ENCODE measurements at regions not wholly inside any gene's neighbourhood (a gene's known extent, or its start where the extent isn't known, plus 50 kb on each side); places are given as distances from the start of the nearest gene placed in this dataset.
"Not testable (repeated sequence)": the region's sequence is repeated elsewhere in the genome, so short reads cannot be mapped to it uniquely, and the experiment has no call there.

- H3K27me3 ChIP-seq (ENCODE audit: control insufficient read depth, insufficient read depth, low read length); H3K4me1 ChIP-seq (ENCODE audit: control insufficient read depth, insufficient read depth, low read length); H3K27ac ChIP-seq (ENCODE audit: low read depth, low read length); H3K9ac ChIP-seq (ENCODE audit: low read length); H3K4me3 ChIP-seq (ENCODE audit: low read depth, low read length); H3K36me3 ChIP-seq (ENCODE audit: control insufficient read depth, insufficient read depth, low read length): not testable (repeated sequence)
- H3K9me3 ChIP-seq (ENCODE audit: control insufficient read depth, insufficient read depth, low read depth, low read length), result peaks cover 43% of the 10 kb centered on the region
Measured at GRCh38 chr7:138252666-138253065, 176.4 kb downstream of the AKR1D1 start.

- Histone ChIP-seq H3K4me1 (ENCODE audit: control insufficient read depth, insufficient read depth, low read length) (no peaks in the 10 kb centered on the region), H3K27me3 (ENCODE audit: control insufficient read depth, insufficient read depth, low read length) (no peaks in the 10 kb centered on the region), H3K9me3 (ENCODE audit: control insufficient read depth, insufficient read depth, low read depth, low read length) (peaks cover 42% of the 10 kb centered on the region), H3K9ac (ENCODE audit: low read length) (no peak overlapping the region), H3K4me3 (ENCODE audit: low read depth, low read length) (no peak overlapping the region), H3K36me3 (ENCODE audit: control insufficient read depth, insufficient read depth, low read length) (0 out of 2 replicates have a peak, but pooled peaks cover 2% of the 10 kb centered on the region), H3K27ac (ENCODE audit: low read depth, low read length) (no peak overlapping the region)
Measured at GRCh38 chr7:138254444-138254843, 178.2 kb downstream of the AKR1D1 start.

- Histone ChIP-seq H3K36me3 (ENCODE audit: control insufficient read depth, insufficient read depth, low read length) (0 out of 2 replicates have a peak, but pooled peaks cover 2% of the 10 kb centered on the region), H3K27ac (ENCODE audit: low read depth, low read length) (no peak overlapping the region), H3K27me3 (ENCODE audit: control insufficient read depth, insufficient read depth, low read length) (no peaks in the 10 kb centered on the region), H3K9ac (ENCODE audit: low read length) (peak overlapping the region; percentile 17), H3K4me1 (ENCODE audit: control insufficient read depth, insufficient read depth, low read length) (no peaks in the 10 kb centered on the region), H3K9me3 (ENCODE audit: control insufficient read depth, insufficient read depth, low read depth, low read length) (peaks cover 49% of the 10 kb centered on the region), H3K4me3 (ENCODE audit: low read depth, low read length) (no peak overlapping the region)
Measured at GRCh38 chr7:138257459-138258196, 181.4 kb downstream of the AKR1D1 start.

GRCh38 chr7:138258197-138258559 is 181.9 kb downstream of the AKR1D1 start:
- H3K27me3 ChIP-seq (ENCODE audit: control insufficient read depth, insufficient read depth, low read length), result no peaks in the 10 kb centered on the region
- H3K4me1 ChIP-seq (ENCODE audit: control insufficient read depth, insufficient read depth, low read length), result no peaks in the 10 kb centered on the region
- H3K9ac ChIP-seq (ENCODE audit: low read length), result peak overlapping the region; percentile 17
- no peak overlapping the region for H3K27ac ChIP-seq (ENCODE audit: low read depth, low read length)
- H3K4me3 ChIP-seq (ENCODE audit: low read depth, low read length), result no peak overlapping the region
- peaks cover 46% of the 10 kb centered on the region for H3K9me3 ChIP-seq (ENCODE audit: control insufficient read depth, insufficient read depth, low read depth, low read length)
- H3K36me3 ChIP-seq (ENCODE audit: control insufficient read depth, insufficient read depth, low read length), result 0 out of 2 replicates have a peak, but pooled peaks cover 2% of the 10 kb centered on the region

GRCh38 chr7:138259675-138260074 is 183.4 kb downstream of the AKR1D1 start:
- H3K4me1 ChIP-seq (ENCODE audit: control insufficient read depth, insufficient read depth, low read length), result no peaks in the 10 kb centered on the region
- H3K36me3 ChIP-seq (ENCODE audit: control insufficient read depth, insufficient read depth, low read length), result 0 out of 2 replicates have a peak, but pooled peaks cover 2% of the 10 kb centered on the region
- H3K4me3 ChIP-seq (ENCODE audit: low read depth, low read length), result no peak overlapping the region
- no peak overlapping the region for H3K27ac ChIP-seq (ENCODE audit: low read depth, low read length)
- H3K27me3 ChIP-seq (ENCODE audit: control insufficient read depth, insufficient read depth, low read length), result no peaks in the 10 kb centered on the region
- H3K9me3 ChIP-seq (ENCODE audit: control insufficient read depth, insufficient read depth, low read depth, low read length), result peaks cover 32% of the 10 kb centered on the region
- H3K9ac ChIP-seq (ENCODE audit: low read length), result no peak overlapping the region

- H3K4me3 ChIP-seq (ENCODE audit: low read depth, low read length), result no peak overlapping the region
- no peaks in the 10 kb centered on the region for H3K27me3 ChIP-seq (ENCODE audit: control insufficient read depth, insufficient read depth, low read length)
- H3K9ac ChIP-seq (ENCODE audit: low read length), result no peak overlapping the region
- no peaks in the 10 kb centered on the region for H3K4me1 ChIP-seq (ENCODE audit: control insufficient read depth, insufficient read depth, low read length)
- 0 out of 2 replicates have a peak, but pooled peaks cover 3% of the 10 kb centered on the region for H3K9me3 ChIP-seq (ENCODE audit: control insufficient read depth, insufficient read depth, low read depth, low read length)
- no peak overlapping the region for H3K27ac ChIP-seq (ENCODE audit: low read depth, low read length)
- H3K36me3 ChIP-seq (ENCODE audit: control insufficient read depth, insufficient read depth, low read length), result no peaks in the 10 kb centered on the region
Measured at GRCh38 chr7:138267934-138268333, 191.7 kb downstream of the AKR1D1 start.

GRCh38 chr7:138276891-138277290 is 183.2 kb upstream of the TRIM24 start:
- Histone ChIP-seq H3K4me1 (ENCODE audit: control insufficient read depth, insufficient read depth, low read length) (no peaks in the 10 kb centered on the region), H3K4me3 (ENCODE audit: low read depth, low read length) (no peak overlapping the region), H3K9me3 (ENCODE audit: control insufficient read depth, insufficient read depth, low read depth, low read length) (peaks cover 3% of the 10 kb centered on the region; the same call in 1 of the 2 replicates)

GRCh38 chr7:138278601-138279000 is 181.5 kb upstream of the TRIM24 start:
- Histone ChIP-seq H3K9me3 (ENCODE audit: control insufficient read depth, insufficient read depth, low read depth, low read length) (peaks cover 3% of the 10 kb centered on the region; the same call in 1 of the 2 replicates), H3K27me3 (ENCODE audit: control insufficient read depth, insufficient read depth, low read length) (no peaks in the 10 kb centered on the region), H3K36me3 (ENCODE audit: control insufficient read depth, insufficient read depth, low read length) (no peaks in the 10 kb centered on the region), H3K4me3 (ENCODE audit: low read depth, low read length) (no peak overlapping the region), H3K27ac (ENCODE audit: low read depth, low read length) (no peak overlapping the region), H3K4me1 (ENCODE audit: control insufficient read depth, insufficient read depth, low read length) (no peaks in the 10 kb centered on the region), H3K9ac (ENCODE audit: low read length) (no peak overlapping the region)

More at GRCh38 chr7:138276891-138277290, 183.2 kb upstream of the TRIM24 start:
- H3K27me3 ChIP-seq (ENCODE audit: control insufficient read depth, insufficient read depth, low read length), result no peaks in the 10 kb centered on the region
- no peak overlapping the region for H3K9ac ChIP-seq (ENCODE audit: low read length)
- H3K27ac ChIP-seq (ENCODE audit: low read depth, low read length), result no peak overlapping the region
- H3K36me3 ChIP-seq (ENCODE audit: control insufficient read depth, insufficient read depth, low read length), result no peaks in the 10 kb centered on the region

- H3K36me3 ChIP-seq (ENCODE audit: control insufficient read depth, insufficient read depth, low read length), result no peaks in the 10 kb centered on the region
- H3K4me1 ChIP-seq (ENCODE audit: control insufficient read depth, insufficient read depth, low read length), result no peaks in the 10 kb centered on the region
- H3K9me3 ChIP-seq (ENCODE audit: control insufficient read depth, insufficient read depth, low read depth, low read length), result peaks cover 3% of the 10 kb centered on the region; the same call in 1 of the 2 replicates
- no peak overlapping the region for H3K27ac ChIP-seq (ENCODE audit: low read depth, low read length)
- no peak overlapping the region for H3K9ac ChIP-seq (ENCODE audit: low read length)
- H3K4me3 ChIP-seq (ENCODE audit: low read depth, low read length), result no peak overlapping the region
- H3K27me3 ChIP-seq (ENCODE audit: control insufficient read depth, insufficient read depth, low read length), result no peaks in the 10 kb centered on the region
Measured at GRCh38 chr7:138282997-138283396, 177.1 kb upstream of the TRIM24 start.

GRCh38 chr7:138285129-138285528 is 174.9 kb upstream of the TRIM24 start:
- H3K4me1 ChIP-seq (ENCODE audit: control insufficient read depth, insufficient read depth, low read length), result no peaks in the 10 kb centered on the region
- H3K9ac ChIP-seq (ENCODE audit: low read length), result no peak overlapping the region
- 0 out of 2 replicates have a peak, but pooled peaks cover 3% of the 10 kb centered on the region for H3K36me3 ChIP-seq (ENCODE audit: control insufficient read depth, insufficient read depth, low read length)
- no peaks in the 10 kb centered on the region for H3K27me3 ChIP-seq (ENCODE audit: control insufficient read depth, insufficient read depth, low read length)
- no peak overlapping the region for H3K27ac ChIP-seq (ENCODE audit: low read depth, low read length)
- no peak overlapping the region for H3K4me3 ChIP-seq (ENCODE audit: low read depth, low read length)
- peaks cover 21% of the 10 kb centered on the region for H3K9me3 ChIP-seq (ENCODE audit: control insufficient read depth, insufficient read depth, low read depth, low read length)

- no peak overlapping the region for H3K4me3 ChIP-seq (ENCODE audit: low read depth, low read length)
- H3K36me3 ChIP-seq (ENCODE audit: control insufficient read depth, insufficient read depth, low read length), result 0 out of 2 replicates have a peak, but pooled peaks cover 3% of the 10 kb centered on the region
- H3K9ac ChIP-seq (ENCODE audit: low read length), result no peak overlapping the region
- no peak overlapping the region for H3K27ac ChIP-seq (ENCODE audit: low read depth, low read length)
- H3K4me1 ChIP-seq (ENCODE audit: control insufficient read depth, insufficient read depth, low read length), result no peaks in the 10 kb centered on the region
- H3K27me3 ChIP-seq (ENCODE audit: control insufficient read depth, insufficient read depth, low read length), result no peaks in the 10 kb centered on the region
- peaks cover 34% of the 10 kb centered on the region for H3K9me3 ChIP-seq (ENCODE audit: control insufficient read depth, insufficient read depth, low read depth, low read length)
Measured at GRCh38 chr7:138286846-138287245, 173.2 kb upstream of the TRIM24 start.
